HG03558 (cell line): ENCODE measurements at regions not wholly inside any gene's neighbourhood (a gene's known extent, or its start where the extent isn't known, plus 50 kb on each side); places are given as distances from the start of the nearest gene placed in this dataset.

Experiments
- ATAC-seq: cut with Tn5 transposase; IDR thresholded peaks from one replicate; pipeline ENCODE4 v1.9.1; 2021; ENCODE audit warnings: moderate number of reproducible peaks; ENCODE audit not compliant: unreplicated experiment; ENCODE audit errors: extremely low read depth

GRCh38 chr4:35541146-35541887 is 703.0 kb downstream of the ARAP2 start:
- no peak for ATAC-seq

GRCh38 chr4:35541888-35542213 is 702.5 kb downstream of the ARAP2 start:
- no peak for ATAC-seq

- no peak for ATAC-seq
These were observed 695.4 kb downstream of the ARAP2 start for GRCh38 chr4:35548921-35549320.

GRCh38 chr4:35556387-35556786 is 687.9 kb downstream of the ARAP2 start:
- no peak for ATAC-seq

GRCh38 chr4:35559559-35560365 is 684.6 kb downstream of the ARAP2 start:
- ATAC-seq: no peak

GRCh38 chr4:35562861-35563260 is 681.5 kb downstream of the ARAP2 start:
- ATAC-seq: no peak

GRCh38 chr4:35565640-35566039 is 678.7 kb downstream of the ARAP2 start:
- ATAC-seq: no peak

GRCh38 chr4:35591035-35591434 is 653.3 kb downstream of the ARAP2 start:
- ATAC-seq: no peak

- no peak for ATAC-seq
These were observed 640.1 kb downstream of the ARAP2 start for GRCh38 chr4:35604252-35604651.

GRCh38 chr4:35604724-35605123 is 639.6 kb downstream of the ARAP2 start:
- no peak for ATAC-seq

GRCh38 chr4:35608205-35608604 is 636.1 kb downstream of the ARAP2 start:
- no peak for ATAC-seq

- no peak for ATAC-seq
These were observed 630.2 kb downstream of the ARAP2 start for GRCh38 chr4:35614120-35614519.

- no peak for ATAC-seq
These were observed 604.4 kb downstream of the ARAP2 start for GRCh38 chr4:35639929-35640328.

GRCh38 chr4:35643661-35644060 is 600.7 kb downstream of the ARAP2 start:
- no peak for ATAC-seq

GRCh38 chr4:35644591-35644990 is 599.7 kb downstream of the ARAP2 start:
- no peak for ATAC-seq

GRCh38 chr4:35649011-35649410 is 595.3 kb downstream of the ARAP2 start:
- ATAC-seq: no peak

GRCh38 chr4:35649778-35650177 is 594.5 kb downstream of the ARAP2 start:
- ATAC-seq: no peak

- ATAC-seq: no peak
These were observed 592.1 kb downstream of the ARAP2 start for GRCh38 chr4:35652197-35652596.

GRCh38 chr4:35653451-35653850 is 590.9 kb downstream of the ARAP2 start:
- ATAC-seq: no peak

- no peak for ATAC-seq
These were observed 571.2 kb downstream of the ARAP2 start for GRCh38 chr4:35673137-35673536.

GRCh38 chr4:35684755-35685154 is 559.6 kb downstream of the ARAP2 start:
- ATAC-seq: no peak

- no peak for ATAC-seq
These were observed 554.4 kb downstream of the ARAP2 start for GRCh38 chr4:35689870-35690269.
